Omental fat pad (tissue), 3 donors: ENCODE measurements at regions not wholly inside any gene's neighbourhood (a gene's known extent, or its start where the extent isn't known, plus 50 kb on each side); places are given as distances from the start of the nearest gene placed in this dataset.

Experiments used
- ATAC-seq: fragments of 150-250 bp; one replicate; pipeline ENCODE4 v1.9.1; 2016; ENCODE audit warnings: mild to moderate bottlenecking, moderate library complexity; ENCODE audit not compliant: low FRiP score
- DNase-seq: peaks from one replicate; pipeline ENCODE4 v3.0.0-alpha.2; 2019; ENCODE audit warnings: low spot score
- TF ChIP-seq, protein P1 (sequence below), 3 donors: fragments of 450-650 bp; IDR thresholded peaks; one replicate each; pipeline ENCODE4 v1.5.1; 2016 to 2017; ENCODE audit warnings: antibody characterized with exemption in 3 of 3, mild to moderate bottlenecking in 3 of 3, moderate library complexity in 2 of 3

DNA sequence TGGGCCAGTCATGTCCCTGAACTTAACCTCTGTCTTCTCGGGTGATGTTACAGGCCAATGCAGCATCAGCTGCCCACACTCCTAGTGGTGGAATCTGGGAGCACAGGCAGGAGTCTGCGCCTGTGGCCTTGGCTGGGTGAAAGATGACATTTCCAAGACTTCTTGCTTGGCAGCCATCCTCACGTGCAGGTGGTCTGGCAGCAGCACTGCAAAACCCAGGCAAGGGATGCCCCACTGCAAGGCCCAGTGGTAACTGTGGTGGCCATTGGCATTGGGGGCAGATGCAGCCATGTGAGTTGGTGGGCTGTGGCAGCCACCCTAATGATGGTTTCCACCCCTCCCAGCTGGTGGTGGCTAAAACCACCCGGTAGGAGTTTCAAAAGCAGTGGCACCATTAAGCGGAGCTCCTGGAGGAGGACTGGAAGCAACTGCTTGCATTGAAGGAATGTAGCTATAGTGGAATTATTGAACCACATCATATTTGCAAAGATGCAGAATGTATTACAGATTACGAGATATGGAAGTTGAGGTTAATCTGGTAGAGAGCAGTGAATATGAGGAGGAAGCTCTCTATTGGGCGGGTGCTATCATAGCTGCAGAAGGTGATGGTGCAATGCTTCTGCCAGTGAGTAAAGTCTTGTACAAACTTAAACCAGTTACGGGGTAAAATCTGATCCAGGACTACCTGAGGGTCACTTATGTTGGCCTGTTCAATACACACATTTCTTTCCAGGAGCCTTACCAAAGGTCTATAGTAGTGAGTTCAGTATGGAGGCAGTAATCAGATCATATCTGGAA lies 120.7 kb upstream of the TOP3B start:
- TF ChIP-seq, protein P1, sequence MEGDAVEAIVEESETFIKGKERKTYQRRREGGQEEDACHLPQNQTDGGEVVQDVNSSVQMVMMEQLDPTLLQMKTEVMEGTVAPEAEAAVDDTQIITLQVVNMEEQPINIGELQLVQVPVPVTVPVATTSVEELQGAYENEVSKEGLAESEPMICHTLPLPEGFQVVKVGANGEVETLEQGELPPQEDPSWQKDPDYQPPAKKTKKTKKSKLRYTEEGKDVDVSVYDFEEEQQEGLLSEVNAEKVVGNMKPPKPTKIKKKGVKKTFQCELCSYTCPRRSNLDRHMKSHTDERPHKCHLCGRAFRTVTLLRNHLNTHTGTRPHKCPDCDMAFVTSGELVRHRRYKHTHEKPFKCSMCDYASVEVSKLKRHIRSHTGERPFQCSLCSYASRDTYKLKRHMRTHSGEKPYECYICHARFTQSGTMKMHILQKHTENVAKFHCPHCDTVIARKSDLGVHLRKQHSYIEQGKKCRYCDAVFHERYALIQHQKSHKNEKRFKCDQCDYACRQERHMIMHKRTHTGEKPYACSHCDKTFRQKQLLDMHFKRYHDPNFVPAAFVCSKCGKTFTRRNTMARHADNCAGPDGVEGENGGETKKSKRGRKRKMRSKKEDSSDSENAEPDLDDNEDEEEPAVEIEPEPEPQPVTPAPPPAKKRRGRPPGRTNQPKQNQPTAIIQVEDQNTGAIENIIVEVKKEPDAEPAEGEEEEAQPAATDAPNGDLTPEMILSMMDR (IDR thresholded peaks at IDR 0.05), result no peak
- DNase-seq, result no peak
- ATAC-seq, result no peak

DNA sequence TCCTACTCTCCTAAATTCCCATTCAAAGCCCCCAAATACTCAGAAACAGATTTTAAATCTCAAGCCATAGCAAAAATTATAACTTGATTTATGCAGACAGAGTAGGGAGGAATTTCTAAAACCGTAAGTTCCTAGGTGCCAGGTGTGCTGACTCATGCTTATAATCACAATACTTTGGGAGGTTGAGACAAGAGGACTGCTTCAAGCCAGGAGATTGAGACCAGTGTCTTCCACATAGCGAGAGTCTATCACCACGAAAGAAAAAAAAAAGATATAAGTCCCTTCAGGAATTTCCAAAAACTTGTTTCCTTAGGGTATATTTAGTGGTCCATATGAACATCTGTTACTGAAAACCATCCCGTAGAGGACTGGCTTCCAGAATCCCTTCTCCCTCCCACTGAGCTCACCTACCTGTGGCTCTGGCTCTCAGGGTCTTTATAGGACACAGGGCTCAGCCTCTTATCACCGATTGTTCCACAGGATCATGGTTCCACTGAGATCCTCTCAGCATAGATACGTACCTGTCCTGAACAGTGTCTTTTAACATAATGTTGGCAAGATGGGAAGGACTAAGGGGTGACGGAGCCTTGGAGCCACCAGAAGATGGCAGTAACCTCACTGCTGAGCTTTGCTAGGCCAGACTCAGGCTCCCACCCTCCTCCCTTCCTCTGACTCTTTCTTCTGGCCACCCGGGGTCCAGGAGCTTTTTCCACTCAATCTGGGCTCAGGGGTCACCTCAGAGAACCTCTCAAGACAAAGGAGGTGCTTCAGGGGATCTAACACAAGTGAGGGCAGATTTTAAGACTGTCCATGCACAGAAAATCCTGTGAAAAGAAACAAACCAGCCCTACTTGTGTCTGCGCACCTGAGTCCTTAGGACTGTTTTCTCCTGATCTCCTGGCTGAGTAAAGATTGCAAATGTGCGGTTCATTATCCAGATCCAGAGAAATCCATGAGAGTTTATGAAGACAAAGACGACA lies 117.5 kb upstream of the TOP3B start:
- DNase-seq, result no peak
- TF ChIP-seq, protein P1 (IDR thresholded peaks at IDR 0.05), result no peak

DNA sequence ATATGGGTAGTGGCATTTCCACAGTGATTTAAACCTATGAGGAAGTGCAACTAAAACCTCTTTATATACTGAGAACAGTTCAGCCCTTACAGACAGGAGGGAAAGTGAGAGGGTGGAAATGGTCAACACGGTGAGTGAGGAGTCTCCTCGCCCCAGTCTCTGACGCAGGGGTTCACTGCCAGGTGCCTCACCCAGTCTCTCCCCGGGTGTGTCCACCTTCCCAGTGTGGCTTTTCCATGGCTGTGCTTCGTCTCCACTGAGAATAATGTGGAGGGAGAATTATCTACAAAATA lies 116.6 kb upstream of the TOP3B start:
- TF ChIP-seq, protein P1 (IDR thresholded peaks at IDR 0.05), result no peak
- DNase-seq, result no peak
- ATAC-seq, result no peak

More for the DNA sequence above, 117.5 kb upstream of the TOP3B start:
- ATAC-seq, result no peak

DNA sequence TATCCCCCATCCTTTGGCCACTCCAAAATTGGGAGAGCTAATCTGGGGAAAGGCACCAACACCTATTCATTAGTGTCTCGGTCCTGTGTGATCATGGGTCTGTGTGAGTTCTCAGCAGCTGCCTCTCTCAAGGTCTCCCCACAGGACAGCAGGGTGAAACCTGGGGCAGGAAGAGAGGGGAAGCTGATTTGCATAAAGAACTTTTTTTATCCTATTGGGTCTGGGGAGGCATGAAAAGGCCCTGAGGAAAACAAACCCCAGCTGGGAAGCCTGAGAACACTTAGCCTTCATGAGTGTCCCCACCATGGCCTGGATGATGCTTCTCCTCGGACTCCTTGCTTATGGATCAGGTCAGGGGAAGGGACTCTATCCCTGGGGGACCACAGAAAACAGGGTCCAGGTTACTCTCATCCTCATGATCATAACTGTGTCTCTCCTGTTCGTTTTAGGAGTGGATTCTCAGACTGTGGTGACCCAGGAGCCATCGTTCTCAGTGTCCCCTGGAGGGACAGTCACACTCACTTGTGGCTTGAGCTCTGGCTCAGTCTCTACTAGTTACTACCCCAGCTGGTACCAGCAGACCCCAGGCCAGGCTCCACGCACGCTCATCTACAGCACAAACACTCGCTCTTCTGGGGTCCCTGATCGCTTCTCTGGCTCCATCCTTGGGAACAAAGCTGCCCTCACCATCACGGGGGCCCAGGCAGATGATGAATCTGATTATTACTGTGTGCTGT lies 116.0 kb upstream of the TOP3B start:
- ATAC-seq (no peak), DNase-seq (no peak)
- TF ChIP-seq, protein P1 (IDR thresholded peaks at IDR 0.05), result no peak

DNA sequence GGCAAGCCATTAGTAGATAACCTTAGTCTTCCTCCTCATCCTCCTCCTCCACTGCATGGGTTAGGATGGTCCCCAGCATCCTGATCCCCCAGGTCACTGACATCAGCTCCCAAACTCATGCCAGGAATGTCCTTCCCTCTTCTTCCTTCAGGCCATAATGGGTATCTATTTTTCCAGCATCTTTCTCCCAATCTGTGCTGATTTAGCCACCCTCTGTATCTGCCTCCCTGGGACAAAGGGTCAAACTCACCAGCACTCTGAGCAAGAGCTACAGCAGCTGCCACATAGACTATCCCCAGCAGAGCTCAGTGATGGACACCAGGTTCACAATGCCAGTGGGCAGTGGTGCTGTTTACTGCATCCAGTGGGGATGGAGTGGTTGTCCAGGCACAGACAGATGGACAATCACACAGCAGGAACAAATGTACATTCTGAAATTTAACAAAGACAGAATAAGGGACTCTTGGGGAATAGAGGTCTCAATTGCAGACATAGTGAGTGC lies 115.2 kb upstream of the TOP3B start:
- TF ChIP-seq, protein P1 (IDR thresholded peaks at IDR 0.05), result no peak
- ATAC-seq (no peak), DNase-seq (no peak)

DNA sequence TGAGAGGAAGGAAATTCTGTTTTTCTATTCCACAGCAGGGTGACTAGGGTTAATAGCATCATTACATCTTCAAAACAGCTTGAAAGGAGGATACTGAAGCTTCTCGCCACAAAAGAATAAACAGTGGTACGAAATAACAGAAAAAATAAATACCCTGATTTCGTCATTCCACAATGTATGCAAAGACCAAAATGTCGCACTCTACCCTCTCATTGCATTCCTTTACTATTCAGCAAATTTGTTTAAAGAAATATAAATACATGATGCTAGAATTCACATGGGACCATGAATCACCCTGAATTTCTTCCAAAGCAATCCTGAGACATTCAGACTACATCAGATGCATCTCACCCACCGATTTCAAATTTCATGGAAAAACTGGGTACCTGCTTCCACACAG lies 112.3 kb upstream of the TOP3B start:
- no peak for DNase-seq
- TF ChIP-seq, protein P1 (IDR thresholded peaks at IDR 0.05), result no peak
- ATAC-seq, result no peak
